ENCODE measurements at regions not wholly inside any gene's neighbourhood (a gene's known extent, or its start where the extent isn't known, plus 50 kb on each side); places are given as distances from the start of the nearest gene placed in this dataset.

- TF ChIP-seq POLR2A (IDR thresholded peaks at IDR 0.05) (no peak), CTCF (IDR thresholded peaks at IDR 0.05) (no peak)
Observed at GRCh38 chr6:137654365-137654981, 160.3 kb upstream of the OLIG3 start.

Data from lower leg skin (tissue), 3 donors.